Posterior vena cava (tissue), 2 donors: ENCODE measurements at regions not wholly inside any gene's neighbourhood (a gene's known extent, or its start where the extent isn't known, plus 50 kb on each side); places are given as distances from the start of the nearest gene placed in this dataset.

Experiments used
- DNase-seq: peaks from one replicate; pipeline ENCODE4 v3.0.0-alpha.2; 2020; ENCODE audit warnings: low spot score
- intact Hi-C, 2 donors: fragments of 100-400 bp; cut with DNase I; formaldehyde crosslinking; loops; one replicate each; pipeline versions ENCODE4 v1.14.1 to v1.14.2; 2022 to 2023
- donor health status: DM: yes; HTN: yes; CAD: no.
- donor health status: DM: yes; HTN: yes; CAD: no.

DNA sequence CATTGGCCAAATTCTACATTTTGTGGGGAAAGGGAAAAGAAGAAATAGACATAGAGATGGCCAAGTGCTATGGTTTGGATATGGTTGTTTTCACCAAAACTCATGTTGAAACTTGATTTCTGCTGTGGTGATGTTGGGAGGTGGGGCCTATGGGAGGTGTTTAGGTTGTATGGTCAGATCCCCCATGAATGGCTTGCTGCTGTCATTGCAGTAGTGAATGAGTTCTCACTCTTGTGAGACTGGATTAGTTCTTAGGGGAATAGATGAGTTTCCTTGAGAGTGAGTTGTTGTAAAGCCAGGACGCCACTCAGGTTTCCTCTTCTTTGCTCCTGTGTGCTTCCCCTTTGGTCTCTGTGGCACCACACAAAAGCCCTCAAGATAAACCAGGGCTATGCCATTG is 242.6 kb upstream of the RFC3 start:
- DNase-seq: no peak
- intact Hi-C loops: no loop called here

DNA sequence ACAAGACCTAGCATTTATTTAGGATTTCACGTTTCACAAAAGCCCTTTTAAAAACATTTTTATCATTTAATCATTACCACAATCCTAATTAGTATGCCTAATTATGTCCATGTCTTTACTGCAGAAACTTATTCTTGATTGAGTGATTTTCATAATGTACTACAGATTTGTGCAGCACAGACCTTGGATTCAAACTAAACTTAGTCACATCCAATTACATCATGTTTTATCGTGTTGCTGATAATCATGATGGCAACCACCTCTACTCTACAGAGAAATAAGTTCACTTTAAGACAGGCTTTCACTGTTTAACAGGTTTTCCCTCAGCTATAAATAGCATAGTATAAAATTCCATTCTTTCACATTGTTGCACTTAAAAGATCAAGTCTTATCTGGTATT is 240.9 kb upstream of the RFC3 start:
- intact Hi-C loops: no loop called here
- no peak for DNase-seq

- DNase-seq: no peak
- intact Hi-C loops: no loop called here
Measured at GRCh38 chr13:33578786-33579185, 239.2 kb upstream of the RFC3 start.

DNA sequence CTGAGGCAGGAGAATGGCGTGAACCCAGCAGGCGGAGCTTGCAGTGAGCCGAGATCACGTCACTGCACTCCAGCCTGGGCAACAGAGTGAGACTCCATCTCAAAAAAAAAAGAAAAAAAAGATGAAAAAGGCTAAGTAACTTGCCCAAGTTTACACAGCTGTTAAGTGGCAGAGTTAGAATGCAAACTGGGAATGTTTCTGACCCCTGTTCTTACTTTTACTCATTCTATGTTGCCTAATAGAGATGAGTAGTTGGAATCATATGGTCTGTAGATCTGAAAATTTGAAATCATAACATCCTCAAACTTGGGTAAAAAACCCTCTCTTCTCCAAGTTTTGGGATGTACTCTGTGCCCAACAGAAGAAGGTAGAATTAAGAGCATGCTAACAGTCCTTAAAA is 235.8 kb upstream of the RFC3 start:
- no peak for DNase-seq
- intact Hi-C loops: no loop called here

DNA sequence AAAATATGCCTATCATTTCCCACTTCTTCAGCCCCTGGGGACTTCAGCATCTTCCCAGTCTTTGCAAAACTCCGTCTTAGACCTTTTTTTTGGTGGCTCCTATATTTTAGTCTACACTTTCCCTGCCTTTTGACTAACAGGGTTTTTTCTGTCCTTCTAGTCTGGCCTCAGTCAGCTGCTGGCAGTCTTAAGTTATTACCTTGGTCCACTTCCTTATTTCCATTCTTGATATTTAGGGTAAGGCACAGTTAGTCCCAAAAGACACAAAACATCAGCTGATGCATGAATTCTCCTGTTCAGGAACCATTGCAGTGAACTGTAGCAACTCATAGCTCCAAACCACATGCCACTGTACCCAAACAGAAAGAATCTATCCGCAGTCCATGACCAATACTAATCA is 234.6 kb upstream of the RFC3 start:
- no peak for DNase-seq
- intact Hi-C loops: no loop called here

GRCh38 chr13:33590936-33591335 is 227.0 kb upstream of the RFC3 start:
- intact Hi-C loops: no loop called here
- DNase-seq: no peak

DNA sequence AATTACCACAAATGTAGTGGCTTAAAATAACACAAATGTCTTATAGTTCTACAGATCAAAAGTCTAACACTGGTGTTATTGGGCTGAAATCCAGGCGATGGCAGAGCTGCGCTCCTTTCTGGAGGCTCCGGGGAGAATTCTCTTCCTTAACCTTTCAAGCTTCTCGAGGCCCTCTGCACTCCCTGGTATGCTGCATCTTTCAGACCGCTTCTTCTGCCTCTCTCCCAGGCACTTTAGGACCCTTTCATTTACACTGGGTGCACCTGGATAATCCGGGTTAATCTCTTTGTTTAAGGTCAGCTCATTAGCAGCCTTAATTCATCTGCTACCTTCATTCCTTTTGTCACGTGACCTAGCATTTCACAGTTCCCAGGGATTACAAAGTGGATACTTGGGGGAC is 211.3 kb upstream of the RFC3 start:
- DNase-seq: no peak
- intact Hi-C loops: no loop called here

DNA sequence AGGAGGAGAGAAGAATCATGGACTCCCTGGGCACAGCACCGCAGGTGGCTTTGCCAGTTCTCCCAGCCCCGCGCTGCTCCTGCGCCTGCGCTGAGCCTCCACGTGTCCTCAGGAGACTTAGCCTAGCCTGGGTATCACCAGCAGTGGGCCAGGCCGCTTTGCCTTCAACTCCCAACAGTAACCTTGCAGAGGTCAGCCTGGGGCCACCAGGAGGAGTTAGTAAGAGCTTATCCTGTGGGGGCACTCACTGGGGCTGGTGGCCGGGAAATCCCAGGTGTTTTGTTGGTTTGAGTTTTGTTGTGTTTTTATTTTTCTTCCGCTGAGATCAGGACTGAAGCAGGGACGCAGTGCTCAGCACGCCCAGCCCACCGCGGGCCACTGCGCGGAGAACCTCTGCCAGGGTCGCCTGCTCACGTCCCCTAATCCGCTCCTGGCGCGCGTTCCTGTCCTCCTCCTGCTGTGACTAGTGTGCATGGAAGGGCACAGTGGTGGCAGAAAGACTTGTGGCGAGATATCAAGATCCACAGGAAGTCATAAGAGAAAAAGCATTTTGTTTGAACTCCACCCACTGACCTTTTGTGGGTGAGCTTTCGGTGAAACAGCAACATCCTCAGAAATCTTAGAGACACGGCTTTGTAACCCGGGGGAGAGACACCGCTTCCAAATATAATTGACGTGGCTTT is 207.4 kb upstream of the RFC3 start:
- peak; percentile 85 for DNase-seq
- intact Hi-C loops: no loop called here

DNA sequence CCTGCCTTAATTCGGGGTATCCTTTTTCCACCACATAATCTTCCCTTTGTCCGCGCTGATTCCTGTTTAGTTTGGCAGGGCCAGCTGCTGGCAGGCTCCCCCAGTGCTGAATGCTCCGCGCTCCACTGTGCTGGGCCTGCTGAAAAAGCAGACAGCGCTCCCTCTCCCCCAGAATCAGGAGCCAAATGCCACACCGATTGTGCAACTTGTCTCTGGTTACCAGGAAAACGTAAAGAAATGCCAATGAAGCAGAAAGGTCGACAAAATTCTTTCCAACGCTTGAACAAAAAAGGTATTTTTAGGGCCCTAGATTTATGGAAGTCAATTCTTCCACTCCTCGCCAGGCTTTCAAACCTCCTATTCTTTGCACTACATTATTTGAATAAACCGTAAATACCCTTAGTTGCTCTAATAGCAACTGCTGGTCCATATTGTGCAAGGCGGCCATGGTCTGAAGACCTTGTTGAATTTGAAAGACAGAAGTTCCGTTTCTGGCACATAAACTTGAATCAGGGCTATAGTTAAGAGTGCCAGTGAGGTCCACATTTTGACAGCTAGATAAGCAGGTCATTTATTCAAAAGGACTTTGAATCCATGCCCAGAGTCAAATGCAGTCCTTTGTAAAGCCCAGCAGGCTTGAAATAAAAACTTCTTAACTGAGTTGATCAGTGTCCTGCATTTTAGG is 206.7 kb upstream of the RFC3 start:
- DNase-seq: peak; percentile 89

GRCh38 chr13:33612641-33613638 is 205.0 kb upstream of the RFC3 start:
- DNase-seq: no peak
- intact Hi-C loops: no loop called here

More for the DNA sequence above, 206.7 kb upstream of the RFC3 start:
- intact Hi-C loops: no loop called here

DNA sequence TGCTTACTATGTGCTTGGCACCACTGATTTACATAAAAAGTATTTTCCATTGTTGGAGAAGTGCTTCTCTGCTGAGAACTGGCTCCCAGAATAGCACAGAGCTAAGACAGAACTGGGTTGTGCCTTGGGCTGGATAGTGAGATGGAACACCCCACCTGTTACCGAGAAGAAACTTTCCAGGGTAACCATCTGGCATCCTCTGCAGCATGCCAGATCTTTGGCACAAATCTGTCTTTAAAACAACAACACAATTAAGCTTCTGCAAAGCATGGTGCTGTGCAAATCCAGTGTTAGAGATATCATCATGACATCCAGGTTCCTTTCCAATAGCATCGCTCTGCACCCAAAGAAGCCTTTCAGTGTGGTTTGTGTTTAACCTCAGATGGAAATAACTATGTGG is 202.5 kb upstream of the RFC3 start:
- DNase-seq: no peak
- intact Hi-C loops: no loop called here

- DNase-seq: no peak
- intact Hi-C loops: no loop called here
Measured at GRCh38 chr13:33616130-33616529, 201.8 kb upstream of the RFC3 start.

DNA sequence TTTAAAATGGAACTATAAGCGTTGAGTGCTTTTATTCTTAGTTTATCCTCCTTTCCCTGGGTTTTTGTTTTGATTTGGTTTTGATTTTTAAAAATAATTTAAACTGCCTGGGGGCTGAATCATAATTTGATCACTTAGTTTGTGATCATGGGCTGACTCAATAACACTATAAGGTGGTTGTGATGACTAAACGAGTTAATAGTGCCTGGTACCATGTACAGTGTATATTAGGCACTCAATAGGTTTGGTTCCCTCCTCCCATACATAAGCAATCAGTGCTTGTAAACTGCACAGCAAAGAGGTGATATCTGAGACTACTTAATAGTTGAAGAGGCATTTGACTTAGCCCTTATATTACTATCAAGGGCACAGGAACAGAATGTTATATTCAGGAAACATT is 200.9 kb upstream of the RFC3 start:
- no peak for DNase-seq
- intact Hi-C loops: no loop called here

DNA sequence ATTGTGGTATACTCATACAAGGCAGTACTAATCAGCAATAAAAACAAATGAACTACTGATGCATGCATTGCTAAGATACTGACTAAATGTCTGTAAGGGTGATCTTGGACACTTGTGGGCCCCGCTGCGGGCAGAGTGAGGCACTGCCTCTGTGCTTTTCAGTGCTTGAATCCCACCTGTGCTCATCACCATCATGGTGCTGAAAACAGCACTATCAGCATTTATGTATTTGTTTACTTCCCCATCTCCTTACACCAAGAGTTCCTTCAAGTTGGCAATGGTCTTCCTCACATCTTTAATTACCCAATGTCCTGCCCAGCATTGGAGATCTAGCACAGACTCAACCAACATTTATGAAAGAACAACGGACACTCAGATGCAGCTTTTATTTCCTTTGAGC is 193.7 kb upstream of the RFC3 start:
- no peak for DNase-seq
- intact Hi-C loops: no loop called here

- DNase-seq: no peak
- intact Hi-C loops: no loop called here
Measured at GRCh38 chr13:33624740-33625139, 193.2 kb upstream of the RFC3 start.

- intact Hi-C loops: loop anchor here in 1 of 2 donors (1.0 kb wide), 1 partner anchor 32 kb away; no protein-coding TSS in a partner anchor
- no peak for DNase-seq
Measured at GRCh38 chr13:33626407-33626806, 191.5 kb upstream of the RFC3 start.

- intact Hi-C loops: no loop called here
- DNase-seq: no peak
Measured at GRCh38 chr13:33628662-33629061, 189.3 kb upstream of the RFC3 start.

- intact Hi-C loops: no loop called here
- no peak for DNase-seq
Measured at GRCh38 chr13:33629605-33630360, 188.2 kb upstream of the RFC3 start.
